ENCODE measurements at regions not wholly inside any gene's neighbourhood (a gene's known extent, or its start where the extent isn't known, plus 50 kb on each side); places are given as distances from the start of the nearest gene placed in this dataset.
"Not testable (repeated sequence)": the region's sequence is repeated elsewhere in the genome, so short reads cannot be mapped to it uniquely, and the experiment has no call there.

- Mint-ChIP-seq H3K9me3 (no peaks in the 10 kb centered on the region), H3K4me3 (no peak overlapping the region), H3K36me3 (no peaks in the 10 kb centered on the region), H3K4me1 (peaks cover 35 to 39% (median 39%) of the 10 kb centered on the region in 3 donors), H3K27me3 (peaks cover 0 to 4% (median 0%) of the 10 kb centered on the region in 3 donors), H3K27ac (no peak overlapping the region)
- ATAC-seq (ENCODE audit: low read depth in 2 of 2) (no peak), DNase-seq (no peak)
Observed at GRCh38 chr5:158594595-158595242, 505.0 kb downstream of the EBF1 start.

- DNase-seq (no peak), ATAC-seq (ENCODE audit: low read depth in 2 of 2) (no peak)
- Mint-ChIP-seq H3K9me3 (no peaks in the 10 kb centered on the region), H3K27ac (no peak overlapping the region), H3K4me1 (peaks cover 31 to 37% (median 32%) of the 10 kb centered on the region in 3 donors), H3K27me3 (peaks cover 0 to 4% (median 0%) of the 10 kb centered on the region in 3 donors), H3K36me3 (no peaks in the 10 kb centered on the region), H3K4me3 (no peak overlapping the region)
Observed at GRCh38 chr5:158593925-158594324, 505.8 kb downstream of the EBF1 start.

GRCh38 chr5:158591301-158591863, 508.3 kb downstream of the EBF1 start:
- Mint-ChIP-seq H3K36me3 (peaks cover 0 to under 1% of the 10 kb centered on the region in 2 donors), H3K9me3 (no peaks in the 10 kb centered on the region), H3K4me1 (peaks cover 15 to 21% (median 20%) of the 10 kb centered on the region in 3 donors), H3K27ac (no peak overlapping the region), H3K4me3 (no peak overlapping the region), H3K27me3 (peaks cover 0 to 4% (median 0%) of the 10 kb centered on the region in 3 donors)
- DNase-seq: no peak
- ATAC-seq (ENCODE audit: low read depth in 2 of 2): no peak

- DNase-seq (no peak), ATAC-seq (ENCODE audit: low read depth in 2 of 2) (no peak)
- H3K27me3 Mint-ChIP-seq: peaks cover 0 to 4% (median 0%) of the 10 kb centered on the region in 3 donors
- H3K4me3 Mint-ChIP-seq: peak overlapping the region in 1 of 8 donors; percentile 22
- H3K36me3 Mint-ChIP-seq: peaks cover 0 to 6% of the 10 kb centered on the region in 2 donors
- peaks cover 0 to 5% (median 4%) of the 10 kb centered on the region in 7 donors for H3K9me3 Mint-ChIP-seq
- no peak overlapping the region for H3K27ac Mint-ChIP-seq
- peaks cover 15 to 21% (median 20%) of the 10 kb centered on the region in 3 donors for H3K4me1 Mint-ChIP-seq
Observed at GRCh38 chr5:158590746-158591300, 508.9 kb downstream of the EBF1 start.

GRCh38 chr5:158589939-158590338, 509.8 kb downstream of the EBF1 start:
- peak overlapping the region in 2 of 8 donors; percentile 1 to 12 for H3K4me3 Mint-ChIP-seq
- DNase-seq (no peak), ATAC-seq (ENCODE audit: low read depth in 2 of 2) (peak; percentile 65 to 67)
- peaks cover 0 to 4% (median 0%) of the 10 kb centered on the region in 3 donors for H3K27me3 Mint-ChIP-seq
- H3K27ac Mint-ChIP-seq: peak overlapping the region in 1 of 6 donors; percentile 75
- H3K4me1 Mint-ChIP-seq: peaks cover 15 to 23% (median 20%) of the 10 kb centered on the region in 3 donors
- peaks cover 5 to 14% (median 8%) of the 10 kb centered on the region in 7 donors for H3K9me3 Mint-ChIP-seq
- H3K36me3 Mint-ChIP-seq: peaks cover 0 to 15% of the 10 kb centered on the region in 2 donors

GRCh38 chr5:158588617-158589016, 511.1 kb downstream of the EBF1 start:
- Mint-ChIP-seq H3K27ac (peak overlapping the region in 1 of 6 donors; percentile 39), H3K27me3 (peaks cover 0 to 4% (median 0%) of the 10 kb centered on the region in 3 donors), H3K9me3 (peaks cover 5 to 18% (median 8%) of the 10 kb centered on the region in 7 donors), H3K4me1 (peaks cover 20 to 29% (median 22%) of the 10 kb centered on the region in 3 donors), H3K4me3 (no peak overlapping the region), H3K36me3 (peaks cover 0 to 15% of the 10 kb centered on the region in 2 donors)
- no peak for DNase-seq
- no peak for ATAC-seq (ENCODE audit: low read depth in 2 of 2)

- Mint-ChIP-seq H3K36me3 (peaks cover 0 to 15% of the 10 kb centered on the region in 2 donors), H3K9me3 (peaks cover 7 to 24% (median 10%) of the 10 kb centered on the region in 7 donors), H3K27ac (peak overlapping the region in 1 of 6 donors; percentile 88), H3K4me3 (no peak overlapping the region), H3K27me3 (no peaks in the 10 kb centered on the region), H3K4me1 (peaks cover 16 to 28% (median 20%) of the 10 kb centered on the region in 3 donors)
- DNase-seq (no peak), ATAC-seq (ENCODE audit: low read depth in 2 of 2) (no peak)
Observed at GRCh38 chr5:158586054-158586453, 513.7 kb downstream of the EBF1 start.

- ATAC-seq (ENCODE audit: low read depth in 2 of 2); H3K27ac Mint-ChIP-seq; DNase-seq; H3K27me3 Mint-ChIP-seq; H3K4me3 Mint-ChIP-seq: not testable (repeated sequence)
- Mint-ChIP-seq H3K4me1 (peaks cover 4 to 15% (median 5%) of the 10 kb centered on the region in 3 donors), H3K36me3 (peaks cover 7 to 24% of the 10 kb centered on the region in 2 donors), H3K9me3 (peaks cover 13 to 45% (median 26%) of the 10 kb centered on the region in 7 donors)
Observed at GRCh38 chr5:158582669-158583068, 517.0 kb downstream of the EBF1 start.

- ATAC-seq (ENCODE audit: low read depth in 2 of 2): no peak
- peaks cover under 1 to 9% (median 4%) of the 10 kb centered on the region in 7 donors for H3K9me3 Mint-ChIP-seq
- no peaks in the 10 kb centered on the region for H3K27me3 Mint-ChIP-seq
- H3K27ac Mint-ChIP-seq: no peak overlapping the region
- no peak overlapping the region for H3K4me3 Mint-ChIP-seq
- H3K36me3 Mint-ChIP-seq: peaks cover 3 to 4% of the 10 kb centered on the region in 2 donors
- no peak for DNase-seq
- H3K4me1 Mint-ChIP-seq: peaks cover 5 to 15% (median 7%) of the 10 kb centered on the region in 3 donors
Observed at GRCh38 chr5:158573829-158574228, 525.9 kb downstream of the EBF1 start.

GRCh38 chr5:158570502-158570901, 529.2 kb downstream of the EBF1 start:
- H3K27me3 Mint-ChIP-seq: no peaks in the 10 kb centered on the region
- peaks cover 7 to 20% (median 14%) of the 10 kb centered on the region in 3 donors for H3K4me1 Mint-ChIP-seq
- DNase-seq (no peak), ATAC-seq (ENCODE audit: low read depth in 2 of 2) (no peak)
- peak overlapping the region in 1 of 6 donors; percentile 53 for H3K27ac Mint-ChIP-seq
- no peak overlapping the region for H3K4me3 Mint-ChIP-seq
- H3K9me3 Mint-ChIP-seq: no peaks in the 10 kb centered on the region
- H3K36me3 Mint-ChIP-seq: no peaks in the 10 kb centered on the region

GRCh38 chr5:158569534-158569933, 530.2 kb downstream of the EBF1 start:
- Mint-ChIP-seq H3K4me1 (peaks cover 16 to 29% (median 24%) of the 10 kb centered on the region in 3 donors), H3K9me3 (no peaks in the 10 kb centered on the region), H3K27me3 (no peaks in the 10 kb centered on the region), H3K27ac (no peak overlapping the region), H3K4me3 (no peak overlapping the region), H3K36me3 (no peaks in the 10 kb centered on the region)
- ATAC-seq (ENCODE audit: low read depth in 2 of 2): no peak
- DNase-seq: no peak

- Mint-ChIP-seq H3K27ac (peak overlapping the region in 1 of 6 donors; percentile 84), H3K4me3 (peak overlapping the region in 2 of 8 donors; percentile 3 to 46), H3K4me1 (peaks cover 41 to 46% (median 41%) of the 10 kb centered on the region in 3 donors), H3K27me3 (no peaks in the 10 kb centered on the region), H3K36me3 (no peaks in the 10 kb centered on the region), H3K9me3 (no peaks in the 10 kb centered on the region)
- ATAC-seq (ENCODE audit: low read depth in 2 of 2) (peak; percentile 63 to 67), DNase-seq (no peak)
Observed at GRCh38 chr5:158565017-158565789, 534.5 kb downstream of the EBF1 start.

- H3K4me3 Mint-ChIP-seq: peak overlapping the region in 1 of 8 donors; percentile 44
- H3K4me1 Mint-ChIP-seq: peaks cover 50 to 60% (median 53%) of the 10 kb centered on the region in 3 donors
- ATAC-seq (ENCODE audit: low read depth in 2 of 2) (no peak), DNase-seq (no peak)
- no peak overlapping the region for H3K27ac Mint-ChIP-seq
- no peaks in the 10 kb centered on the region for H3K27me3 Mint-ChIP-seq
- H3K9me3 Mint-ChIP-seq: no peaks in the 10 kb centered on the region
- no peaks in the 10 kb centered on the region for H3K36me3 Mint-ChIP-seq
Observed at GRCh38 chr5:158563760-158564390, 535.8 kb downstream of the EBF1 start.
